H9 (cell line): ENCODE measurements at regions not wholly inside any gene's neighbourhood (a gene's known extent, or its start where the extent isn't known, plus 50 kb on each side); places are given as distances from the start of the nearest gene placed in this dataset.

Experiments used
- DNase-seq: peaks from one replicate; pipeline ENCODE4 v3.0.0-alpha.2; 2017
- H2AFZ ChIP-seq: one replicate; pipeline ENCODE4 v1.6.1; 2013; ENCODE audit warnings: mild to moderate bottlenecking, low read length, control low read depth, moderate library complexity
- H2AK5ac ChIP-seq: 2 replicates; pipeline ENCODE4 v1.6.1; 2013; ENCODE audit warnings: low read length, control low read depth, mixed read lengths; ENCODE audit not compliant: insufficient read length
- H2BK120ac ChIP-seq: one replicate; pipeline ENCODE4 v1.6.1; 2013; ENCODE audit warnings: low read depth, mild to moderate bottlenecking, low read length, control low read depth, inconsistent platforms; ENCODE audit not compliant: poor library complexity, severe bottlenecking
- H2BK12ac ChIP-seq: 2 replicates; pipeline ENCODE4 v1.6.1; 2013; ENCODE audit warnings: low read length, control low read depth, mixed read lengths, low read depth; ENCODE audit not compliant: insufficient read length
- H2BK15ac ChIP-seq: 2 replicates; pipeline ENCODE4 v1.6.1; 2013; ENCODE audit warnings: low read depth, low read length, control low read depth
- H2BK20ac ChIP-seq: one replicate; pipeline ENCODE4 v1.6.1; 2013; ENCODE audit warnings: low read depth, mild to moderate bottlenecking, low read length, control low read depth, inconsistent platforms; ENCODE audit not compliant: poor library complexity, severe bottlenecking
- H2BK5ac ChIP-seq: 2 replicates; pipeline ENCODE4 v1.6.1; 2013; ENCODE audit warnings: low read length, control low read depth, mixed read lengths; ENCODE audit not compliant: insufficient read length
- H3K14ac ChIP-seq: 2 replicates; pipeline ENCODE4 v1.6.1; 2013; ENCODE audit warnings: low read length, control low read depth; ENCODE audit not compliant: insufficient read depth
- H3K18ac ChIP-seq: 2 replicates; pipeline ENCODE4 v1.6.1; 2013; ENCODE audit warnings: low read depth, mild to moderate bottlenecking, mixed read lengths, low read length, control low read depth; ENCODE audit not compliant: insufficient read length
- H3K23ac ChIP-seq: 2 replicates; pipeline ENCODE4 v1.6.1; 2013; ENCODE audit warnings: low read length, control low read depth, mixed read lengths, low read depth; ENCODE audit not compliant: insufficient read length
- H3K23me2 ChIP-seq: 2 replicates; pipeline ENCODE4 v1.6.1; 2013; ENCODE audit warnings: low read depth, mild to moderate bottlenecking, mixed read lengths, low read length, control low read depth; ENCODE audit not compliant: insufficient read length, poor library complexity, severe bottlenecking
- H3K27ac ChIP-seq: 2 replicates; pipeline ENCODE4 v1.5.1; 2013; ENCODE audit warnings: low read length, control low read depth, mixed read lengths, low read depth; ENCODE audit not compliant: insufficient read length
- H3K27me3 ChIP-seq: 2 replicates; pipeline ENCODE4 v1.6.1; 2013; ENCODE audit warnings: low read length, control low read depth, inconsistent platforms; ENCODE audit not compliant: insufficient read depth
- H3K4ac ChIP-seq: 2 replicates; pipeline ENCODE4 v1.6.1; 2013; ENCODE audit warnings: low read depth, mild to moderate bottlenecking, control low read depth, inconsistent platforms, low read length, moderate library complexity
- H3K4me1 ChIP-seq: 2 replicates; pipeline ENCODE4 v1.6.1; 2013; ENCODE audit warnings: low read length, control low read depth, inconsistent platforms; ENCODE audit not compliant: insufficient read depth
- H3K4me2 ChIP-seq: 2 replicates; pipeline ENCODE4 v1.6.1; 2013; ENCODE audit warnings: low read length, control low read depth, mixed read lengths; ENCODE audit not compliant: insufficient read length, insufficient read depth
- H3K56ac ChIP-seq: 2 replicates; pipeline ENCODE4 v1.6.1; 2013; ENCODE audit warnings: low read depth, mild to moderate bottlenecking, mixed read lengths, low read length, control low read depth; ENCODE audit not compliant: insufficient read length
- H3K79me1 ChIP-seq: 2 replicates; pipeline ENCODE4 v1.6.1; 2013; ENCODE audit warnings: low read depth, mild to moderate bottlenecking, moderate library complexity, low read length, control low read depth, inconsistent platforms; ENCODE audit not compliant: insufficient read depth, poor library complexity, severe bottlenecking
- H3K79me2 ChIP-seq: 2 replicates; pipeline ENCODE4 v1.6.1; 2013; ENCODE audit warnings: low read length, control low read depth, inconsistent platforms; ENCODE audit not compliant: insufficient read depth
- H3K9ac ChIP-seq: 2 replicates; pipeline ENCODE4 v1.6.1; 2013; ENCODE audit warnings: low read length, control low read depth, mixed read lengths; ENCODE audit not compliant: insufficient read length; ENCODE audit errors: extremely low read depth
- H3K9me3 ChIP-seq: one replicate; pipeline ENCODE4 v1.6.1; 2013; ENCODE audit warnings: low read depth, low read length, inconsistent platforms; ENCODE audit not compliant: control insufficient read depth
- H3T11ph ChIP-seq: one replicate; pipeline ENCODE4 v1.6.1; 2013; ENCODE audit warnings: mild to moderate bottlenecking, low read length, control low read depth, inconsistent platforms
- H4K20me1 ChIP-seq: one replicate; pipeline ENCODE4 v1.6.1; 2013; ENCODE audit not compliant: control insufficient read depth, insufficient read length, insufficient read depth
- H4K5ac ChIP-seq: 2 replicates; pipeline ENCODE4 v1.6.1; 2013; ENCODE audit warnings: low read depth, mild to moderate bottlenecking, mixed read lengths, low read length, control low read depth; ENCODE audit not compliant: insufficient read length
- H4K8ac ChIP-seq: replicated peaks from 2 replicates; pipeline ENCODE4 v1.6.1; 2013; ENCODE audit warnings: low read length, control low read depth, mixed read lengths, low read depth; ENCODE audit not compliant: insufficient read length
- H4K91ac ChIP-seq: 2 replicates; pipeline ENCODE4 v1.6.1; 2013; ENCODE audit warnings: low read depth, mild to moderate bottlenecking, moderate library complexity, mixed read lengths, low read length, control low read depth; ENCODE audit not compliant: insufficient read length
- H3K27ac Mint-ChIP-seq, 3 experiments: 2 replicates in 2 of 3; 3 replicates in 1 of 3; pipeline ENCODE4 v1.8.0; 2020 to 2021; ENCODE audit warnings: mixed read lengths in 3 of 3, mild to moderate bottlenecking in 1 of 3, moderate library complexity in 1 of 3
- H3K27me3 Mint-ChIP-seq: 2 replicates; pipeline ENCODE4 v1.8.0; 2021; ENCODE audit warnings: low read depth, mild to moderate bottlenecking, moderate library complexity, mixed read lengths
- H3K36me3 Mint-ChIP-seq, 3 experiments: 2 replicates in 2 of 3; 3 replicates in 1 of 3; pipeline ENCODE4 v1.8.0; 2020 to 2021; ENCODE audit warnings: low read depth in 3 of 3, mixed read lengths in 3 of 3; ENCODE audit not compliant: insufficient read depth in 1 of 3
- H3K4me1 Mint-ChIP-seq, 2 experiments: 2 replicates each; pipeline ENCODE4 v1.8.0; 2020; ENCODE audit warnings: mixed read lengths in 2 of 2
- H3K4me3 Mint-ChIP-seq, 2 experiments: 2 replicates in 1 of 2; 3 replicates in 1 of 2; pipeline ENCODE4 v1.8.0; 2020 to 2021; ENCODE audit warnings: mild to moderate bottlenecking in 2 of 2, mixed read lengths in 2 of 2, moderate library complexity in 1 of 2
- H3K9me3 Mint-ChIP-seq, 2 experiments: 2 replicates in 1 of 2; 3 replicates in 1 of 2; pipeline ENCODE4 v1.8.0; 2020; ENCODE audit warnings: mild to moderate bottlenecking in 2 of 2, mixed read lengths in 2 of 2, moderate library complexity in 1 of 2
- CTCF ChIP-seq: fragments of 200-600 bp; sonication (generic); conservative IDR thresholded peaks from 3 replicates; pipeline ENCODE4 v1.8.0; 2021; ENCODE audit warnings: antibody characterized with exemption, mild to moderate bottlenecking
- WGBS: extraction: QIAGEN DNeasy Blood & Tissue Kit; methylation state at CpG from one replicate; pipeline ENCODE4 v1.1.7; 2013; ENCODE audit warnings: missing lambda C conversion rate, low lambda C conversion rate, mixed read lengths; ENCODE audit not compliant: insufficient read length; ENCODE audit errors: extremely low coverage; 5-methylcytosine and 5-hydroxymethylcytosine counted together

- Histone ChIP-seq H4K91ac (no peak overlapping the region), H3K79me1 (no peaks in the 10 kb centered on the region), H3K4me1 (no peaks in the 10 kb centered on the region), H3K23ac (no peak overlapping the region), H3K79me2 (no peaks in the 10 kb centered on the region), H2BK20ac (no peak overlapping the region), H2BK15ac (no peak overlapping the region), H3K27ac (no peak overlapping the region), H2AFZ (no peak overlapping the region), H4K5ac (no peak overlapping the region), H2BK5ac (no peak overlapping the region), H3K56ac (no peak overlapping the region), H3K9ac (no peak overlapping the region), H2AK5ac (no peak overlapping the region), H3T11ph (no peak overlapping the region), H4K20me1 (no peaks in the 10 kb centered on the region), H3K23me2 (no peaks in the 10 kb centered on the region), H3K4me2 (no peak overlapping the region), H3K14ac (no peak overlapping the region), H3K27me3 (no peaks in the 10 kb centered on the region), H2BK12ac (no peak overlapping the region), H3K18ac (no peak overlapping the region), H4K8ac (no peak overlapping the region), H3K9me3 (no peaks in the 10 kb centered on the region), H2BK120ac (no peak overlapping the region), H3K4ac (no peak overlapping the region)
- Mint-ChIP-seq H3K36me3 (no peaks in the 10 kb centered on the region), H3K4me1 (no peaks in the 10 kb centered on the region), H3K27me3 (no peaks in the 10 kb centered on the region), H3K4me3 (no peak overlapping the region), H3K27ac (no peak overlapping the region), H3K9me3 (peaks cover 0 to 2% of the 10 kb centered on the region in 2 experiments; a peak in 2 of 5 replicates)
- TF ChIP-seq CTCF, result no peak
- no CpG with 5 or more reads among the region's 4 CpGs for WGBS
- DNase-seq, result no peak
These were observed 327.7 kb downstream of the PTPRC start for GRCh38 chr1:198966519-198966918.
